ENCODE measurements at regions not wholly inside any gene's neighbourhood (a gene's known extent, or its start where the extent isn't known, plus 50 kb on each side); places are given as distances from the start of the nearest gene placed in this dataset.
"Not testable (repeated sequence)": the region's sequence is repeated elsewhere in the genome, so short reads cannot be mapped to it uniquely, and the experiment has no call there.

DNA sequence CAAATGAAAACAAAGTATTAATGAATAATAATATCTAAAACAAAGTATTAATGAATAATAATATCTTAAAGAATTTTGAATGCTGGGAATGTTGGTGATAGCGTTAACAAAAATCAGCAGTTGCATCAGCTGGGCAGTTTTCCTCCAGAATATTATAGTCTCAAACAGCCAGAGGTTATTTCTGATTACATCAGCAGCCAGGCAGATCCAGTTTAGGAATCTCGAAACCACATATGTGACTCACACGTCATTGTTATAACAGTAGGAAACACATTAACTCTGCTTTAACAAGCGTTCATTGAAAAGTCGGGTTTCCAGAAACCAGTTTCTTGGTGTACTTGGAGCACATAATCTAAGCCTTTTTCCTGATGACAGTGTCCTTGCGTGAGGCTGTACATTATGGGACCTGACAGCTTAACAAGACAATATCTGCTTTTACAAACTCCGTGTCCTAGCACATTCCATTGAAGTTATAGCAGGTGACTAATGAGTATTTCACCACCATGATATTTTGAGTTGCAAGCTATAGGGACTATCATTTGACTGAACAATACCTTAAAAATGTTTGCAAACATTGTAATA is 559.5 kb upstream of the KLF4 start:
- DNase-seq: no peak

DNA sequence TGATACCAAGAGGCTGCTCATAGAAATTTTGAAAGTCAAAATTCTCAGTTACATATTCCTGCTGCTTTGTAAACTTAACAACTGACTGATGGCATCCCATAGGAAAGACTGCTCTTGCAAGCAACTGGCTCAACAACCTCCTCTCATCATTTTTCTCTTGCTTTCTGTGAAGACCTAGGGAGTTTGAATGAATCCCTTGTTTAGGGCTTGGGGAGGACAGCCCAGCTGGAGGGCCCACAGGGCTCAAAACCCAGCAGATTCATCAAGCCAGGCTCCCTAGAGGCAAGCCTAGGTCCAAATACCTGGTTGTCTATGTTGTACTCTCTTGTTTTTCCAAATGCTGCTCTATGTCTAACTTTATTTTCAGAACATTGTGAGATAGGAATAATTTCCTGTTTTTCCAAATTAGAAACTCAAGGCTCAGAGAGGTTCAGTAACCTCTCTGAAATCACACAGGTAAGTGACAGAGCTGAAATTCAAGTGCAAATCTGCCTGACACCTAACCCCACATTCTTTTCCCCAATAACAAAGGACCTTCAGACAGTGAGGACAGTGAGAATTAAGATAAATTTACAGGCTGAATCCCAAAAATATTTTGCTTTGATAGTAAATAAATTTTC is 558.9 kb upstream of the KLF4 start:
- no peak for DNase-seq

DNA sequence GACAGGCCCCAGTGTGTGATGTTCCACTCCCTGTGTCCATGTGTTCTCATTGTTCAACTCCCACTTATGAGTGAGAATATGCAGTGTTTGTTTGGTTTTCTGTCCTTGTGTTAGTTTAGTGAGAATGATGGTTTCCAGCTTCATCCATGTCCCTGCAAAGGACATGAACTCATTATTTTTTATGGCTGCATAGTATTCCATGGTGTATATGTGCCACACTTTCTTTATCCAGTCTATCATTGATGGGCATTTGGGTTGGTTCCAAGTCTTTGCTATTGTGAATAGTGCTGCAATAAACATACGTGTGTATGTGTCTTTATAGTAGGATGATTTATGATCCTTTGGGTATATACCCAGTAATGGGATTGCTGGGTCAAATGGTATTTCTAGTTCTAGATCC is 558.2 kb upstream of the KLF4 start:
- DNase-seq: not testable (repeated sequence)

DNA sequence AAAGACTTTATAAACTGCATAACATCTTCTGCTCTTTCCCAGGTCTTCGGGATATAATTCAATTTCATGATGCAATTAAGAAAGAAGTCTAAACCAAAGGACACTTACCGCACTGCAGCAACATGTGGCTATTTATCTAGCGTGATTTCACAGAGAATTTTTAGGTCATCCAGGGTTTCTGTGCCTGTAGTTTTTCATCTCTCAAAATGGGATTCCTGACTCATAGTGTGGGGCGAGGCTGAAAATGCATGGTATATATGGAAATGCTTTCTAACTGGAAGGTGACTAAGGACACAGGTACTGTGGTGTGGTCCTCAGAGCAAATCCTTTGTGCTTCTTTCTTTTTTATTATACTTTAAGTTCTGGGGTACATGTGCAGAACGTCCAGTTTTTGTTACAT is 557.7 kb upstream of the KLF4 start:
- DNase-seq: no peak

DNA sequence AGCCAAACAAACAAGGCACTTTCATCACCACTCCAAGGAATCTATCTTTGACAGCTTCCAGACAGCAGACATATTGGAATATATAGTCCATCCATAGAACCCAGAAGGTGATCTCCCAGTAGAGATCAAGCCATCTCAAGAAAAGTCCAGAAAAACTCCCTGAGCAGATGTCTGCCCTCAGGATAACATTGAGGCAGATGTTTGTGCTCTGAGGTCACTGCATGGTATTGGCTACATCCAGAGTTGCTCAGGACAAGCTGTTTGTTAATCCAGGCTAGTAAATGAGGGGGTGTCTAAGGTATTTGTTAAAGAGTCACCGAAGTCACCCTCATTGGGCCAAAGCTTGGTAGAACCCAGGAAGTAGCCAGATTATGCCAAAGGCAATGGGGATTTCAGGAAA is 556.3 kb upstream of the KLF4 start:
- DNase-seq: no peak

DNA sequence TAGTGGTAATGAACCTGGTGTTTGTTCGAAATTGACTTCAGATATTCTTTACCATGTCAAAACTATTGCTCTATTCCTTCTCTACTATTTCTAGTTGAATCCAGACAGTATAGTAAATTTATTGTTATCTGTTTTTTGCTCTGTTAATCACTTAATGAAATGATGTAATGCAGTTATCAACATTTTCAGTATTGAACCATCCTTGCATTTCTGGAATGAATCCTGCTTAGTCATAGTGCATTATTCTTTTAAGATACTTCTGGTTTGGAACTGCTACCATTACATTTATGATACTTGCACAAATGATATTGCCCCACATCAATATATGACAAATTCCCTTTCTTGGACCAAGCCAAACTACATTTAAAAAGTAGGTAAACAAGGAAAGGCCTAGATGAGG is 554.0 kb upstream of the KLF4 start:
- DNase-seq: no peak

DNA sequence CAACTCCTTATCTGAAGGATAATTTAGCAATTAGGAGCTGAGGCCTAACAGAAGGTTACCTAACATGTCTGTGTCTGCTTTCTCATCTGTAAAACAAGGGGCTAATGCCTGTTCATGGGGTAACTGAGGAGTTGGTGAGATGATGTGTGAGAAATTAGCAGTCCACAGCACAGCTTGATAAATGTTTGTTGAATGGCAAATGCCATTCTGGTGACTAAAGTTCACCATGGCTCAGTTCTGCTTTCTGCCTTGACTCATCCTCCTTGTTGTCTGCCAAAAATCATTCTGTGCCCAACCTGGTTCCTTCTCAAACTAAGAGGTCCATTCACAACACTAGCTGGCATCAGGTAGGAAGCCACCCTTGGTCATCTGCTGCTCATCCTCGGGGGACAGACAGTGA is 552.0 kb upstream of the KLF4 start:
- DNase-seq: no peak

DNA sequence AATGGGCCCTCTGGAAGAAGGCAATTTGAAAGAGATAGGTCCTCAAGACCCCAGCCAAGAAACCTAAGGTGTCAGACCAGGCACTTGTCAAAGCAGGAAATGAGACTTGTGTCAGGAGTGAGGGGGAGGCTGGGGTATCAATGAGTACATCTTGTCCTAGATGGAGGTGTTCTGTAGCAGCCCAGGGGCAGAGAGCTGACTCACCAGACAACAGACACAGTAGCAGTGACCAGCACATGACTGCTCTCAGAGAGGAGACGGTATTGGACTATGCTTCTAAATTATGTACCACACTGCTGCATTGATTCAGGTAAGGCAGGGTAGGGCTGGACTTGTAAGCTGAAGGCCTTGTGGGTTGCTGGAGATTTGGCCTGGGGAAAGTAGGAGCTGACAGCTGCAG is 551.2 kb upstream of the KLF4 start:
- DNase-seq: no peak

DNA sequence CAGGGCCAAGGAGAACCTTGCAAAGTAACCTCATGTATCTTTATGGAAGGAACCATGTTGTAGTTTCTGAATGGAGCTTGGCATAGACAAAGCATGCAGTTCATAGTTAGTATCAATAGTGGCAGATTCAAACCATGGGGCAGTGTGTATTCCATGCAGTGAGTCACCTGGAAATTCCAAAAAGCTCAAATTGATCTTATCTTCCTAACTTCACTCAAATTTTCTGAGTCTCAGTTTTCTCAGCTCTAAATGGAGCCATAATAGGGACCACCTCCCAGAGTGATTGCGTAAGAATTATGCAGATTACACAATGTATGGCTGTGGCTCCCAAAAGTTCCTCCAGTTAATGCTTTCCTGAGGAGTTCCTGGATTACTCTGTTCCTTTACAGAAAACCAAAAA is 549.9 kb upstream of the KLF4 start:
- no peak for DNase-seq

DNA sequence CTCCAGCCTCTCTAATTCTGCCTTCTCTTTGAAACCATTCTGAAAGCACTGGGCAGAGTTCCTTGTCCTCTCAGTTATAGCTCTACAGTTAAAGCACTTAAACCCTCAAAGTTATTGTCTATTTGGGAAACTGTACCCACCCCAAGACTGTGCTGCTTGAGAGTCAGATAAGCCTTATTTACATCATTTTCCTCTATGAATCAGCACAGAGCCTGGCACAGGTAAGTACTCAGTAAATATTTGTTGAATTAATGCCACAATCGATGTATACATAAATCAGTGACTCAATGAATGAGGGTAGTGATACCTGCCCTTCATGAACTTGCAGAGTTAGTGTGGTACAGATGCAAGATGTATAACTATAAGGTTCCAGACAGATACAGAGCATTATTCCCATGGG is 549.4 kb upstream of the KLF4 start:
- DNase-seq: no peak

DNA sequence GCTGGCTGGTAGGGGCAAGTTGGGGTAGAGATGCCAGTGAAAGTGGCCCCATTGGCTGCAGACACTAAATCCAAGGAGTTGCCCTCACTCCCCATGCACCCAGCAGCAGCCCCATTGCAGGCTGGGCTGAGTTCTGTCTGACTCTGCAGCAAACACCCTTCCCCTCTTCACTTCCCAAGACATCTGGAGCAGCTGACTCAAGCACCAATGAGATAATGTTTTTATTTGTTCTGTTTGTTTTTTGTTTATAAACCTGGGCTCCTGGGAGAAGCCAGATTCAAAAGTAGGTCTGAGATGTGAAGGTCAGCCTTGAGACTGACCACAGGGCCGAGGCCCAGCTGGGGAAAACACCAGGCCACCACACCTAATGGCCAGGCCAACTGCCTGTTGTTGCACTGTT is 545.9 kb upstream of the KLF4 start:
- no peak for DNase-seq

DNA sequence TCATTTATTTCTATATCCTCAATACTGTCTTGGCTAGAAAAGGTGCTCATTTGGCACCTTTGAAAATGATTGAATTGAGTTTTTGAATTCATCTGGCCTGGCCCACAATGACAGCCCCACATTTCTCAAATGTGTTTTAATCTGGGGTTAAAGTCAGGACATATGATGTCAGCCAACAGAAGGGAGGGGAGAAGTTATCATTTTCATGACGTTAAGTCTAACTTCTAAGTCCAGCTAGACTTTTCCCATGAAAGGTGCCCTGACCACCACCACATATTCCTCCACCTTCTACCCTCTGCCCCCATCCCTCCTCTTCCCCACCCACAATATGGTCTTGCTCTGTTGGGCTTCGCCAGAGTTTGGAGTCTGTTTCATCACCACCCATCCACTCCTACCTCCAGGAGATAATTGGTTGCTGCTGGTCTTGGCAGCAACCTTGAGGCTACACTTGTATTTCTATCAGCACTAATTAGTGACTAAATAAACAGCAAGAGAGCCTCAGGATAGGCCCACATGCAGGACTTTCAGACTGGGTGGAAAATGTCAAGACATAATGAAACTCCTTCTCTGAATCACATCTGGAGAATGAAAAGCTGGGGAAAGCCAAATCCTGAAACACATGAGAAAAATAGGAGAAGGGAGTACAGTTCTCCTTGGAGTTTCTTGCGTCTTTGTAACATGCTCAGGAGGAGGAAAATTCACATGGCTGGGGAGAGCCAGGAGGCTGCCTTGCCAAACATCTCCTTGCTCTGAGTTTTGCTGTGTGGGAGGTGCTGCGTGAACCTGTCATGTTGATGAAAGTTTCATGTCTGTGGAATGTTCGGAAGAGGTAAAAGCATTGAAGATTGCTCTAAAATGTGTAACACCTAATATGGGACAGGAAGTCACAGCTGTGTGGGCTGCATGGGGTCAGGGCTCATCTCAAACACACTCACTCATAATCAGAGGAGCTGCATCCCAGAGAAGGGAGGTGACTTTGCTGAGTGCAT is 544.7 kb upstream of the KLF4 start:
- no peak for DNase-seq

DNA sequence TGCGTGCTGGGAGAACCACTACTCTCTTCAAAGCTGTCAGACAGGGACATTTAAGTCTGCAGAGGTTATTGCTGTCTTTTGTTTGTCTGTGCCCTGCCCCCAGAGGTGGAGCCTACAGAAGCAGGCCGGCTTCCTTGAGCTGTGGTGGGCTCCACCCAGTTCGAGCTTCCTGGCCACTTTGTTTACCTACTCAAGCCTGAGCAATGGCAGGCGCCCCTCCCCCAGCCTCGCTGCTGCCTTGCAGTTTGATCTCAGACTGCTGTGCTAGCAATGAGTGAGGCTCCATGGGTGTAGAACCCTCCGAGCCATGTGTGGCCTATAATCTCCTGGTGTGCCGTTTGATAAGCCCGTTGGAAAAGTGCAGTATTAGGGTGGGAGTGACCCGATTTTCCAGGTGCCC is 542.5 kb upstream of the KLF4 start:
- not testable (repeated sequence) for DNase-seq

DNA sequence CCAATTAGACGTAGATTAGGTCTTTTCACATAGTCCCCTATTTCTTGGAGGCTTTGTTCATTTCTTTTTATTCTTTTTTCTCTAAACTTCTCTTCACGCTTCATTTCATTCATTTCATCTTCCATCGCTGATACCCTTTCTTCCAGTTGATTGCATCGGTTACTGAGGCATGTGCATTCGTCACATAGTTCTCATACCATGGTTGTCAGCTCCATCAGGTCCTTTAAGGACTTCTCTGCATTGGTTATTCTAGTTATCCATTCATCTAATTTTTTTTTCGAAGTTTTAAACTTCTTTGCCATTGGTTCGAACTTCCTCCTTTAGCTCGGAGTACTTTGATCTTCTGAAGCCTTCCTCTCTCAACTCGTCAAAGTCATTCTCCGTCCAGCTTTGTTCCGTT is 541.7 kb upstream of the KLF4 start:
- DNase-seq: not testable (repeated sequence)

DNA sequence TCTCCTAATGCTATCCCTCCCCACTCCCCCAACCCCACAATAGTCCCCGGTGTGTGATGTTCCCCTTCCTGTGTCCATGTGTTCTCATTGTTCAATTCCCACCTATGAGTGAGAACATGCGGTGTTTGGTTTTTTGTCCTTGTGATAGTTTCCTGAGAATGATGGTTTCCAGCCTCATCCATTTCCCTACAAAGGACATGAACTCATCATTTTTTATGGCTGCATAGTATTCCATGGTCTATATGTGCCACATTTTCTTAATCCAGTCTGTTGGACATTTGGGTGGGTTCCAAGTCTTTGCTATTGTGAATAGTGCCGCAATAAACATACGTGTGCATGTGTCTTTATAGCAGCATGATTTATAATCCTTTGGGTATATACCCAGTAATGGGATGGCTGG is 537.1 kb upstream of the KLF4 start:
- DNase-seq: not testable (repeated sequence)

DNA sequence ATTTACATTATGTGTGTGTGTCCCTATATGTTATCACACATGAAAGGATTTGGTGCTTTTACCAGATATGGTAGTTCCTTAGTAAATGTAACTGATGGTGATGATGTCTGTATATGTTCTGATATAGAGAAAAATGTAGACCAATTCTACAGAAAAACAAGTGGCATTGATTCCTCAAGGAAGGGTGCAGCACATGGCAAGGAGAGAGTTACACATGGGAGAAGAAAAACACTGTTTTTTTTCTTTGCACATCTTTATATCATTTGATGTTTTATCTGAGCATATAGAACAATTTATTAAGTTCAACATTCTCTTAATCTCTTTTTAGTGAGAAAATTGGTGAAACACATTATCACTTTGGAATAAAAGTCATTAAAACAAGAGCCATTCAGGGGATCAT is 535.0 kb upstream of the KLF4 start:
- no peak for DNase-seq

DNA sequence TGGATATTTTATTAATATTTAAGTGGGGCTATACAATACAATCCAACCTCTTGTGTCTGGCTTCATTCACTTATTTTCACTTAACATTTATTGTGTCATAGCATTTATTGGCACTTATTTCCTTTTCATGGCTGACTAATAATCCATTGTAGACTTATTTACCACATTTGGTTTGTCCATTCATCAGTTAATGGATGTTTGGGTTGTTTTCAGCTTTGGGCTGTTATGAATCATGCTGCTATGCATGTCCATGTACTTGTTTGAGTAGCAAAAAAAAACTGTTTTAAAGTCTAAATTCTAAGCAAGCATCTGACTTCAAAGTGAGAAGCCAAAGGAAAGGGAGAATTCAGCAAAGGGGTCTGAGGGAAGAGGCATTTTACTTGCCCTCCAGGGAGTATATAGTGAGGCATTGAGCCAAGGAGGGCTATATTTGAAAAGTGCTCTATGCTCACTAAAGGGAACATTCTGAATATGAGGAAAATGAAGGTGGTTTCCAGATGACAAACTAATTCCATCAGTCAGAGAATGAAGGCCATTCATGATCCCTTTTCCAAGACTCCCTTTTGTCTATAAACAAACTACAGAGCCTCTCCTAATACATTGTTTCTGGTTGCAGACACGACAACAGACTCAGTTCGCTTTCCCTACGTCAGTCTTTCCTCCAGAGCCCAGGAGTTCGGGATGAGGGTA is 532.8 kb upstream of the KLF4 start:
- DNase-seq: no peak

DNA sequence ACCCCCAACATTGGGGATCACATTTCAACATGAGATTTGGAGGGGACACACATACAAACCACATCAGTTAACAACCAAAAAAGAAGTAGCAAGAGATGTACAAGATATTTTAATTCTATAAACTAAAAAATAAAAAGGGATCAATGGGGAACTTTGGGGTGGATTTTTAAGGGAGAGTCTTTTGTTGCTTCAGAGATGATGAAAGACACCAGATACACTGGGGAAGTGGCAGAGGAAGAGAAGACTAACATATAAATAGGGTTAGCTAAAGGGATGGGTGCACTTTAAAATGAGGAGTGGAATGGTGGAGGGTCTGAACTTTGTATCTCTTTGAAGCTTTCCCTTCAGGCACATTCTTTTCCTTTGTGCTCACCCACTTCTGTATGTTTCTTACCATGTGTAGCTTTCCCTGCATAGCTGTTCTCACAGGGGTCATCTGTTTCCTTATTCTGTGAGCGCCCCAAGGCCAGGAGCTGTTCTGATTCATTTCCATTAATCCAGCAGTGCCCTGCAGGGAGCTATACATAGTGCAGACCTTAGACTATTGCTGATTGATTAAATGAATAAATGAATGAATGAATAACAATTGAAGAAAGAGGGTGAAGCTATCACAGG is 531.6 kb upstream of the KLF4 start:
- DNase-seq: no peak

DNA sequence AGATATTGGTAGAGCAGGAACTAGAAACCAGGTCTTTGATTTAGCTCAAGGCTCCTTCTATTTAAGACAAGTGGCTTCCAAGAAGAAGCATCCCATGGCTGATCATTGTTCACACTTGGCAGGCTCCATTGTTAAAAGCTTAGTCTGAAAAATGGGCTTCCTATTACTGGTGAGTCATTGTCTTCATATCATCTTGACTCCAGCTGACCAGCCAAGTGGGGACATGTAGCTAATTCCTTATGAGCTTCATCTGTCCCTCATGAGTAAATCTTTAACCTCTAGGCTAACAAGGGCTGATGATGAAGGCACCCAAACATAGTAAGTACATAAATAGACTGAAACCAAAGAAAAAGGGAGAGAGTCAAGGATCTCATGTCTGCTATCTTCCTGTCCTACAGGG is 530.3 kb upstream of the KLF4 start:
- no peak for DNase-seq

DNA sequence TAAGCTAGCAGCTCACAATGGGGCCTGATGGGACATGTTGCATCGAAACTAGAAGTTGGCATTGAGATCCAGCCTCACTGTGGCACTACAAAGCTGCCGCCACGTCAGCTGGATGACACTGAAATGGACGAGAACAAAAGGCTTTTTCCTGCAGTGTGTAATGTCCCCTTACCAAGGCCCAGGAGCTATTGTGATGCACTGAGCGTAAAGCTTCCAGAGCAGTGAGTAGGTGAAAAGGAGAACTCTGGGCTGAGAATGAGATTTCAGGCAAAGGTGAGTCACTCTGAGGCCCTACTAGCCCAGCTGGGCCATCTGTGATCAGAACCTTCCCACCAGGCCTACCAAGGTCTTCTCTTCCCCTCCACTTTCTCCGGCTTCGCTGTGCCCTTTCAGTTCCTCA is 528.1 kb upstream of the KLF4 start:
- no peak for DNase-seq

DNA sequence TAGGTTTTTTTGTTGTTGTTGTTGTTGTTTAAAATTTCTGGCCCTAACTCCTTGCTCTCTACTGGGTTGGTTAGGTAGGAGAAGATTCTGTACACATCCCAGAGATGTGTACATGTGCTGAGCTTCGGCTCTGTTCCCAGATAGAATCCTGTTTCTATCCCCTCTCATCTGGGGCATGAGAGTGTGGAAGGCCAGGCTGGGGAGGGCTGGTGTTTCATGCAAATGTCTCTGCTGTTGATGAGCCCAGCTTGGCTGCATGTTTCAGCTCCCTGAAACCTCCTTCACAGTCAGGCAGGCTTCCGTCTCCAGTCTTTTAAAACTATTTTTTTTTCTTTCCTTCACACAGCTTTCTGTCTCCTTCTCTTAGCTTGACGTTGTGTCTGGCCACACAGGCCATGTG is 526.9 kb upstream of the KLF4 start:
- no peak for DNase-seq

DNA sequence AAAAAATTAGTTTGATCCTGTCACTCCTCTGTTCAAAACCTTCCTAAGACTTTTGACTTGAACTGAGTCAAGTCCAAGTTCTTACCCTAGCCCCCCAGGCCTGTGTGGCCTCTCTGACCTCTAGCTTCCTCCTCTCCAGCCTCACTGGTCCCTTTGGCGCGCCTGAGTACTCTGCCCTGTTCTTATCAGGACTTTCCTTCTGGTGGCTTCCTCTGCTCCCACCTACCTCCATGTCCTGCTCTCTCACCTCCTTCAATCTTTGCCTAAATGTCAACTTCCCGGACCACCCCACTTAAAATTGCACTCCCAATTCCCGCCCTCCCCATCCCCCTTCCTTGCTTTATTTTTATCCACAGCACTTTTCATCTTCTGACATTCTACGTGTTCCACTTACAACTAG is 526.1 kb upstream of the KLF4 start:
- no peak for DNase-seq

DNA sequence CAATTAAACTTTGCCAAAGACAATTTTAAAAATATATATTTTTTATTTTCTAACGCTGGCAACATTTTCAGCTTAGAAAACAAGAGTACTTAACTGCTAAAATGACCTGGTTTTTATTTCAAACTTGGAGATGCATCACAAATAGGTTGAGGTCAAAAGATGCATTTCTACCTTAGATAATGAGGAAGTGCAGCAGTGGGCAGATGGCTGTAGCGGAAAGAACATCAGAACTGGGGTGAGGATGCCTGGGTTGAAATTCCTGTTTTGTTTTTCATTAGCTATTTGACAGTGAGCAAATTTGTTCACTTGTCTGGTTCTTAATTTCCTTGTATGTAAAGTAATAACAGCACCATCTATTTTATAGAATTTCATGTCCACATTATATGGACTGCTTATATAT is 524.8 kb upstream of the KLF4 start:
- DNase-seq: no peak
